GM19467 (cell line): ENCODE measurements at regions not wholly inside any gene's neighbourhood (a gene's known extent, or its start where the extent isn't known, plus 50 kb on each side); places are given as distances from the start of the nearest gene placed in this dataset.
"Not testable (repeated sequence)": the region's sequence is repeated elsewhere in the genome, so short reads cannot be mapped to it uniquely, and the experiment has no call there.

Experiments used
- ATAC-seq: cut with Tn5 transposase; IDR thresholded peaks from one replicate; pipeline ENCODE4 v1.9.1; 2021; ENCODE audit warnings: mild to moderate bottlenecking, moderate library complexity; ENCODE audit not compliant: unreplicated experiment

DNA sequence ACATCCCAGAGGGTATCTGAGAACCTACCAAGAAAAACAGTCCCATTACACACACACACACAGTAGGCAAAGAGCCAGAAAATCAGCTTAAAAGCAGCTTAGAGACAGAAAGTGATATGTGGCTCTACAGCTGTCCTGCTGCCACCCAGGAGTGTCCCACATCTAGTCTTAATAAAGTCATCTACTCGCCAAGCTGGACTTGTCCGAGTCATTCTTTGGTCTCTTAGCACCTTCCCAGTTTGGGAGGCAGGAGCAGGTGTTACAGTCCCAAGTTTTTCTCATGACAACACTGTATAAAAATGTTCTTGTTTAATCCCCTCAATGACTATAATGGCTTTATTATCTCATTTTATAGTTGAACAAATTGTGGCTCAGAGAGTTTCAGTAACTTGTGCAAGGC is 252.5 kb upstream of the CASK start:
- ATAC-seq = no peak

- not testable (repeated sequence) for ATAC-seq
Observed at GRCh38 chrX:42157923-42158322, 234.6 kb upstream of the CASK start.

- no peak for ATAC-seq
Observed at GRCh38 chrX:42151808-42152207, 228.5 kb upstream of the CASK start.

DNA sequence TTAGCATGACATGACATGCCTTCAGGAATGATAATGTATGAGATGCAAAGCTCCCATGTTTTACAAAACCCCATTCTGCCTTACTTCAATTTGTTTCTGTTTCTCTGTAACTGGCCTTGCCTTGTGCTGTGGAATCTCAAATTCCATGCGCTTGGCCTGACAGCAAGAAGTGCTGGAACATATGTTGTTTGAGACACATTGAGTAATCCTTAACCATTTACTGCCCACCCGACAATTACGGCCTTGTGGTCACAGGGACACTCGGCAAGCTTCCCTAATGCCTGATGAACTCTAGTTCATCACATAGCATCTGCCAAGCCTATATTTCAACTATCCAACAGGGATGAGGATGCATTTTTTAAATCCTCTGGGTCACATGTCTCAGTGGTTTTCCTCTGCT is 226.4 kb upstream of the CASK start:
- no peak for ATAC-seq

DNA sequence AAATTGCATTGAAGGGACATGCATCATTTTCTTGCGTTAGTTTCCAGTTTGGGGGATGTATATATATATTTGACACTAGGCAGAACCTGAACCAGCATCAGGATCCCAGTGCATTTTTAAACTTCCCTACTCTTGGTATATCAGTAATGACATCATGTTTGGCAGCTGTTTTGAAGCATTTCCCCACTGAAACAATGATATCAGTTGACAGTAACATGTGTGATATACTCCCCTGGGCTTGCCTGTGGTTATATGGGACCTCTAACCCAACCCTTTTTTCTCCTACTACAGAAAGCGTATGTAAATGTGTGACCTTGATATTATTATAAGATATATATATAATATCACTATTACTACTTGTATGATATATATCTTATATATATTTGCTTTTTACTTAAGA is 225.9 kb upstream of the CASK start:
- ATAC-seq = no peak

GRCh38 chrX:42143866-42144592 is 220.7 kb upstream of the CASK start:
- ATAC-seq = no peak

DNA sequence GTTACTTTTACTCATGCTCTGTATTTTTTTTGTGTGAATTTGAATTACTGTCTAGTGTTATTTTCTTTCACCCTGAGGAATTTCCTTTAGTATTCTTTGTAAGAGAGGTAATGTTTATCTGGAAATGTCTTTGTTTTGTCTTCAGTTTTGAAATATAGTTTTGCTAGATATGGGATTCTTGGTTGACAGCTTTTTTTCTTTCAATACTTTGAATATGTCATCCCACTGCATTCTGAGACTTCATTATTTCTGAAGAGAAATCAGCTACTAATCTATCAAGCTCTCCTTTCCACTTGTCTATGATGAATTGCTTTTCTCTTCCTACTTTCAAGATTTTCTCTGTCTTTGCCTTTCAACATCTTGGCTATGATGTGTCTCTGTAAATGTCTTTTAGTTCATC is 217.0 kb upstream of the CASK start:
- ATAC-seq = no peak

DNA sequence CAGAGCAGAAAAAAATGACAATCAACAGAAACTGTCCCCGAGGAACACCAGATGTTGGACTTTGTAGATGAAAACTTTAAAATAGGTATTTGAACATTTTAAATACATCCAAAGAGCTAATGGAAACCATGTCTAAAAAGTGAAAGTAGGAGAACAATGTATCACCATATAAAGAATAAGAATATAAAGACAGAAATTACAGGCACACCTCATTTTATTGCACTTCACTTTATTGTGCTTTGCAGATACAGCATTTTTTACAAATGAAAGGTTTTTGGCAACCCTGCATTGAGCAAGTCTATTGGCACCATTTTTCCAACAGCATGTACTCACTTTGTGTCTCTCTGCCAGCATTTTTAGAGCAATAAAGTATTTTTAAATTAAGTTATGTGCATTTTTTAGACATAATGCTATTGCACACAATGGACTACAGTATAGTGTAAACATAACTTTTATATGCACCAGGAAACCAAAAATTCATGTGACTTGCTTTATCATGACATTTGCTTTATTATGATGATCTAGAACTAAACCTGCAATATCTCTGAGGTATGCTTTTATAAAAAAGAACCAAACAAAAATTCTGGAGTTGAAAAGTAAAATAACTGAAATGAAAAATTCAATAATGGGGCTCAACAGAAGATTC is 212.4 kb upstream of the CASK start:
- ATAC-seq = no peak

- ATAC-seq = no peak
Observed at GRCh38 chrX:42131856-42132255, 208.5 kb upstream of the CASK start.

DNA sequence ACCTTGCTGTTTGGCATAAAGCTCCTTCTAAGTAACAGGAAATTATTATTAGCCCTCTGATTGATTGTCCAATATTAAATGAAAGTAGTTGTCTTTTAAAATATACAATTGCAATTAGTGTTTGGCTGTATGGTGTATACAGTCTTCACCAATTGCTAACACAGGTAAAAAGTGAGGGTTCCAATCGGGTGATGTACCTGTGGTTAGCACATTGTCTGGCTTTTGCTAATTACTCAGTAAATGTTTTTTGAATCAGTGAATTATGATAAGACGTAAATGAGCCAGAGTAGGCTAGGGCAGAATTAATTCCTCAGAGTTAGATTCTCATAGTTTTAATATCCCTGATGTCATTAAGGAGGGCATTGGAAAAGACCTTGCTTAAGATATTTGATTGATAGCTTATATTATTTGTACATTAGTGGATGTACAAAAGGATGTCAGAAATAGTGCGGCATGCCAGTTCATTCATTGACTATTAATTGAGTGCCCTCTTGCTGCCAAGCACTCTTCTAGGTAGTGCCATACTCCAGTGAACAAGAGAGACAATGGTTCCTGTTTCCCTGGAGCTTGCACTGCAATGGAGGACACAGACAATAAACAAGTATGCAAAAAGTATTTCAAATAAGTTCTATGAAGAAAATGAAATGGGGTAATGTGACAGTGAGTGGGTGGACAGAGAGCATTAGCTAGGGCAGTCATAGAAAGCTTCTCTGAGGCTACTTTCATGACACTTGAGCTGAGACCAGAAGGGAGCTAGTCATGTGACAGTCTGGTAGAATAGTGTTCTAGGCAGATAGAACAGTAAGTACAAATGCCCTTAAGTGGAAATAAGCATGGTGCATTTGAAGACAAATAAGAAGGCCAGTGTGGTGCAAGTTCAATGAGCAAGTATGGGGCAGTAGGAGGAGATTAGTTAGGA is 205.9 kb upstream of the CASK start:
- ATAC-seq = no peak

- no peak for ATAC-seq
Observed at GRCh38 chrX:42128587-42128986, 205.2 kb upstream of the CASK start.

DNA sequence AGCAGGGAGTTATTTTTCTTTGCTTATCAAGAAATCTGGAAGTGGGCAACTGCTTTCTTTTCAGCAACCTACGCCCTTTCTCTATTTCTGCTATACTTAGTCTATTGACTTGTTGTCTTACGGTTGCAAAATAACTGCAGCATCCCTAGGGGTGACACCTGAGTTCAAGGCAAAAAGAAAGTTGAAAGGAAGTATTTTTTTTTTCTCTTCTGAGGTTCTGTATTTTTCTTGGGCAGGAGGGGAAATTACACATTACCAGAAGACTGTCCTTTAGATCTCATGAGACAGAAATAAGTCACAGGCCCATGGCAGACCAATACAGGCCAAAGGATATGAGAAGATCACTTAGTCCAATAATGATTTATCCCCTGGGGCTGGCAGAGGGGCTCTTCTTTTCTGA is 204.7 kb upstream of the CASK start:
- no peak for ATAC-seq

- no peak for ATAC-seq
Observed at GRCh38 chrX:42127563-42127962, 204.2 kb upstream of the CASK start.

DNA sequence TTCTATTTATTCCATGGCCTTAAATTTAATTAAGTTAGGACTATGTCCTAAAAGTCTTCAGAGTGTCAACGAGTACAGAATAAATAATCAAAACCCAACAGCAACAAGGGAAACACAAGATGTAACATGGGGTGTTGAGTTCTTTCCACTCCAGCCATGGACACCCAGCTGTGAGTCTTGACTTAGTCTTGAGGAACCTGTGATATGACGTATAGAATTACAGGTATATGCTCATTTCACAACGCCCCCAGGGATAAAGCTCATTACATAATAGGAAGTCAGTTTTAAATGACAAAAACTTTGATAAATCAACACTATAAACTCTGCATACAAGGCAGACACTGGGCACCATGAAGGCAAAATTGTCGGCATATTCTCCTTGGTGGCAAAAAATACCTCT is 200.0 kb upstream of the CASK start:
- ATAC-seq = no peak

- no peak for ATAC-seq
Observed at GRCh38 chrX:42119076-42119475, 195.7 kb upstream of the CASK start.

DNA sequence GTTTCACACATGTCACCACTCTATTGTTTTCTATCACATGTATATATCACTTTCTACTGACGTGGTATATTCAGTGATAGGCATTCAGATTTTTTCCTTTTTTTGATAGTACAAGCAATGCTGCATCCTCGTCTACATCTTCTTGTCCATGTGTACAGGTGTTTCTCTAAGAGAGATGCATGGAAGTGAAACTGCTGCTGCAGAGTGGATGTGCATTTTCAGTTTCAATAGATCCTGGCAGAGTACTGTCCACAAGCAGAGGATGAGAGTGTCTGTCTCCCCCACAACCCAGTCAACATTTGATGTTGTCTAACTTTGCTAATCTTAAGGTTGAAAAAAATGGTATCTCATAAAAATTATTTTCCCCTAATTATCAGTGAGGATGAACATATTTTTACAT is 194.0 kb upstream of the CASK start:
- ATAC-seq = peak; percentile 80

DNA sequence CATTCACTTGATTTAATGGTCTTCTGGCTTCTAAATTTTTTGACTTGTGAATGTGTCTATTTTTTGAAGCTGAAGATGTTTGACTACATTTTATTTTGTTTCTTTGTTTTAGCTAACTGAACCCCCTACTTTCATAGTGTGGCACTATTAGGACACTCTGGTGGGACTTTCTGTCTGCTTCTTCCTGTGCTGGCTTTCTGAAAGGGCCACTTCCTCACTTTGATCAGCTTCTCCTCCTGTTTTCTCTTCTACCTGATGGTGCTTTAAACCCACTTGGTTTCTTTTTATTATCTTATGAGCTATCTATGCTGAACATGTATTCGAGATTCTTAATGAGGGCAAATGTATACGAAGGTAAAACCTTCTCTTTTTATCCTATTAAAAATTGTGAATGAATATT is 186.1 kb upstream of the CASK start:
- ATAC-seq = no peak

- no peak for ATAC-seq
Observed at GRCh38 chrX:42107495-42108488, 184.4 kb upstream of the CASK start.

DNA sequence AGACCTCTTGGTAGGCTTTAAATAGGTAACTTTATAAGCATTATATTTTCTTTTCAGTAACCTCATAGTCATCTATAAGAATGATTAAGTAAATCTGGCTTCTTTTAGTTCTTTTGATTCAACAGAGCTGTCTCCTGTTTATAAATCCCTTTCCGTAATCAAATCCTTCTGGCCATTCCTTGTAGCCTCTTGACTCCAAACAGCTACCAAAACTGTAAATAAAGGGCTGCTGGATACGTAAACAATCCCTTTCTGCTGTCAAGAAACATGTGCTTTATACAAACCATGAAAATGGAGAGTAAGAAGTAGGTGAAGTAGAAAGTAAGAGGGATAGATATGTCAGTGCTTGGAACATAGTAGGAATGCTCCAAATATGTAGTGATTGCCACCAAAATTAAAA is 183.2 kb upstream of the CASK start:
- no peak for ATAC-seq

DNA sequence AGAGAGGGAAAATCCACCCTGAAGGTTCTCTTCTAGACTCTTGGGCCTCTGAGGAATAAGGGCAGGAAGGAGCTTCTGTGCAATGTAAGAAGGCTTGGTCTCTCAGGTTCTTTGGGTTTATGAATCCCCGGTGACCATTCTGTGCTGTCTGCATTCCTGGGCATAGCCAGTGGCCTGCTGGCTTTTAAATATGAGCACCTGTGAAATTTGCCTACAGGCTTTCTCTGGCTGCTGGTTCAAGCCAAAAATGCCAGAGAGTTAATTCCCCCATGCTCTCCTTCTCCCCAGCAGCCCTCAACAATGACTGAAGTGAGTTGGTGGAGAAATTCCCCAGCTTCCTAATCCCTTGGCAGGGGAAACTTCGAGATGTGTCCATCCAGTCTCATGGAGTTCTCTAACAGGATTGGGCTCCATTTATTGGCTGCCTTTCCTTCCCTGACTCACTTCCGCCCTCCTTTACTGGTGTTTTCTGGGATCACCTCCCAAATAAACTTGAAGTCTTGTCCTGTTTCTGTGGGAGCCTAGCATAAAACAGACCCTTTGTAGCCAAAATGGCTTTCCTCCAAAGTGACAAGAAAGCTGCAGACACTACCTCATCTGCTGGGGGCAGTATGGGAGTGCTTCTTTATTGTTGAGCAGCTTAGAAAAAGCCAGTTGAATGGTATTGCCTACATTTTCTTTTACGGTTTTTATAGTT is 179.4 kb upstream of the CASK start:
- ATAC-seq = no peak
